H1 (cell line): ENCODE measurements at regions not wholly inside any gene's neighbourhood (a gene's known extent, or its start where the extent isn't known, plus 50 kb on each side); places are given as distances from the start of the nearest gene placed in this dataset.

Source experiments
- BACH1 ChIP-seq: IDR thresholded peaks from 2 replicates; pipeline ENCODE4 v1.6.1; 2012; ENCODE audit warnings: low read length, improper control_type of control experiment
- CBX5 ChIP-seq: fragments of 300-800, 300-1000 bp; sonication (generic); IDR thresholded peaks from 2 replicates; pipeline ENCODE4 v1.7.1; 2016; ENCODE audit warnings: antibody characterized with exemption, low read length, low read depth
- RXRA ChIP-seq: IDR thresholded peaks from 2 replicates; pipeline ENCODE4 v1.6.1; 2011; ENCODE audit warnings: low read depth, mild to moderate bottlenecking, low read length, moderate library complexity; ENCODE audit not compliant: insufficient read depth
- SP4 ChIP-seq: IDR thresholded peaks from 2 replicates; pipeline ENCODE4 v1.6.1; 2012; ENCODE audit warnings: low read length, inconsistent platforms

DNA sequence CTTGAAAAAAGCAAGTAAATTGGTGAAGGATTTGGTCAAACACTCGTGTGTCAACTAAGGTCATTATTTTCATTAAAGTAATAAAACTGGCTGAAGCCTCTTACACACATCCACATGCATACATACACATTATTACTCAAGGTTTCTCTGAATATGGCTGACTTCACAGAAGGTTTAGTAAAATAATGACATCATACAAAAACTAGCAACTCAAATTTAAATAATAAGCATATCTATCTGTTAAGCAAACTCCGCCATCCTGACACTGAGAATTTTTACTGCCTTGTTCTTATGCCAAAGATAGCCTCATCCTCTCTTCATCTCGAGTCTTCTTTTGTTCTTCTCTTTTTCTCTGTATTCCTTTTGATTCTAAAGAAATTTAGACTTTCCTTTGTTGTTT lies 739.1 kb downstream of the GBE1 start (continued):
- TF ChIP-seq SP4 (no peak), CBX5 (no peak), RXRA (no peak), BACH1 (no peak)
